GM23338 (cell line): ENCODE measurements at regions not wholly inside any gene's neighbourhood (a gene's known extent, or its start where the extent isn't known, plus 50 kb on each side); places are given as distances from the start of the nearest gene placed in this dataset.
A peak's percentile ranks its signal among the peaks of the same experiment; 100 is the strongest.

Experiments used
- ATAC-seq: fragments of 200-7000 bp; cut with Tn5 transposase; 3 replicates; pipeline ENCODE4 v1.9.1; 2020
- DNase-seq: peaks from one replicate; pipeline ENCODE4 v3.0.0-alpha.2; 2015; ENCODE audit warnings: low spot score
- H2AFZ ChIP-seq: fragments of 200-600 bp; sonication (generic); 2 replicates; pipeline ENCODE4 v1.8.0; 2016; ENCODE audit warnings: antibody characterized with exemption, mild to moderate bottlenecking, moderate library complexity
- H3F3A ChIP-seq: fragments of 200-600 bp; sonication (generic); replicated peaks from 2 replicates; pipeline ENCODE4 v1.8.0; 2017; ENCODE audit warnings: antibody characterized with exemption, mixed run types, low read depth
- H3K27ac ChIP-seq: fragments of 200-600 bp; sonication (generic); 2 replicates; pipeline ENCODE4 v1.6.1; 2016; ENCODE audit warnings: low read depth
- H3K27me3 ChIP-seq: fragments of 200-600 bp; sonication (generic); 2 replicates; pipeline ENCODE4 v1.8.0; 2016; ENCODE audit warnings: mild to moderate bottlenecking, mixed run types, moderate library complexity; ENCODE audit not compliant: insufficient read depth
- H3K36me3 ChIP-seq: fragments of 200-600 bp; sonication (generic); 2 replicates; pipeline ENCODE4 v1.8.0; 2016; ENCODE audit warnings: mild to moderate bottlenecking; ENCODE audit not compliant: insufficient read depth
- H3K4me1 ChIP-seq: fragments of 200-600 bp; sonication (generic); 2 replicates; pipeline ENCODE4 v1.8.0; 2016; ENCODE audit warnings: mild to moderate bottlenecking, moderate library complexity; ENCODE audit not compliant: insufficient read depth
- H3K4me2 ChIP-seq: fragments of 200-600 bp; sonication (generic); 2 replicates; pipeline ENCODE4 v1.7.1; 2017; ENCODE audit warnings: mixed run types
- H3K4me3 ChIP-seq: fragments of 200-600 bp; sonication (generic); 2 replicates; pipeline ENCODE4 v1.6.1; 2016; ENCODE audit warnings: mixed run types
- H3K79me2 ChIP-seq: fragments of 200-600 bp; sonication (generic); replicated peaks from 2 replicates; pipeline ENCODE4 v1.8.0; 2017; ENCODE audit warnings: mild to moderate bottlenecking; ENCODE audit not compliant: insufficient read depth
- H3K9me2 ChIP-seq: fragments of 200-600 bp; sonication (generic); 2 replicates; pipeline ENCODE4 v1.8.0; 2017; ENCODE audit not compliant: insufficient read depth
- H4K20me1 ChIP-seq: fragments of 200-600 bp; sonication (generic); replicated peaks from 2 replicates; pipeline ENCODE4 v1.8.0; 2017; ENCODE audit warnings: mild to moderate bottlenecking; ENCODE audit not compliant: insufficient read depth
- H3K27ac Mint-ChIP-seq: 2 replicates; pipeline ENCODE4 v1.8.0; 2020; ENCODE audit warnings: inconsistent platforms, mild to moderate bottlenecking, moderate library complexity, mixed read lengths
- H3K27me3 Mint-ChIP-seq: 3 replicates; pipeline ENCODE4 v1.8.0; 2022; ENCODE audit warnings: low read depth, mild to moderate bottlenecking, moderate library complexity, mixed read lengths, inconsistent platforms; ENCODE audit not compliant: insufficient read depth, poor library complexity
- H3K36me3 Mint-ChIP-seq: 3 replicates; pipeline ENCODE4 v1.8.0; 2021; ENCODE audit warnings: low read depth, mild to moderate bottlenecking, inconsistent platforms, moderate library complexity, mixed read lengths
- H3K4me1 Mint-ChIP-seq: 3 replicates; pipeline ENCODE4 v1.8.0; 2020; ENCODE audit warnings: mild to moderate bottlenecking, inconsistent platforms, mixed read lengths
- H3K4me3 Mint-ChIP-seq: 3 replicates; pipeline ENCODE4 v1.8.0; 2021; ENCODE audit warnings: moderate library complexity, mild to moderate bottlenecking, inconsistent platforms, mixed read lengths
- H3K9me3 Mint-ChIP-seq: 3 replicates; pipeline ENCODE4 v1.8.0; 2020; ENCODE audit warnings: moderate library complexity, mild to moderate bottlenecking, inconsistent platforms, mixed read lengths
- CTCF ChIP-seq, 2 experiments: fragments of 200-600 bp in 1 of 2; sonication (generic) in 1 of 2; conservative IDR thresholded peaks; 2 replicates each; pipeline versions ENCODE4 v1.5.1 to v1.6.1; 2016 to 2017; ENCODE audit warnings: antibody characterized with exemption in 2 of 2, low read depth in 2 of 2, mild to moderate bottlenecking in 2 of 2, moderate library complexity in 1 of 2
- EZH2 ChIP-seq: fragments of 200-600 bp; sonication (generic); IDR thresholded peaks from one replicate; pipeline ENCODE4 v1.8.0; 2017; ENCODE audit warnings: antibody characterized with exemption, mild to moderate bottlenecking, low read depth; ENCODE audit not compliant: unreplicated experiment
- JUNB ChIP-seq: IDR thresholded peaks from one replicate; pipeline ENCODE4 v1.6.1; 2016; ENCODE audit warnings: antibody characterized with exemption; ENCODE audit not compliant: unreplicated experiment
- NANOG ChIP-seq: IDR thresholded peaks from 2 replicates; pipeline ENCODE4 v1.6.1; 2016; ENCODE audit warnings: antibody characterized with exemption, borderline replicate concordance
- POLR2AphosphoS5 ChIP-seq: IDR thresholded peaks from 2 replicates; pipeline ENCODE4 v1.6.1; 2016; ENCODE audit warnings: antibody characterized with exemption, low read depth
- STAT1 ChIP-seq: IDR thresholded peaks from one replicate; pipeline ENCODE4 v1.6.1; 2016; ENCODE audit warnings: antibody characterized with exemption; ENCODE audit not compliant: unreplicated experiment
- ZNF114 ChIP-seq: fragments of 250-450 bp; sonication (Bioruptor Pico); IDR thresholded peaks from 2 replicates; pipeline ENCODE4 v1.5.0; 2020; ENCODE audit warnings: mild to moderate bottlenecking, moderate library complexity
- ZNF331 ChIP-seq: fragments of 250-450 bp; sonication (Bioruptor Pico); IDR thresholded peaks from 2 replicates; pipeline ENCODE4 v1.5.0; 2020; ENCODE audit warnings: low read depth, mild to moderate bottlenecking, moderate library complexity
- TF ChIP-seq, protein P1 (sequence below): IDR thresholded peaks from 2 replicates; pipeline ENCODE4 v1.6.1; 2016; ENCODE audit warnings: antibody characterized with exemption
- TF ChIP-seq, protein P2 (sequence below): fragments of 250-450 bp; sonication (Bioruptor Pico); IDR thresholded peaks from 2 replicates; pipeline ENCODE4 v1.5.0; 2020; ENCODE audit warnings: mild to moderate bottlenecking, moderate library complexity

DNA sequence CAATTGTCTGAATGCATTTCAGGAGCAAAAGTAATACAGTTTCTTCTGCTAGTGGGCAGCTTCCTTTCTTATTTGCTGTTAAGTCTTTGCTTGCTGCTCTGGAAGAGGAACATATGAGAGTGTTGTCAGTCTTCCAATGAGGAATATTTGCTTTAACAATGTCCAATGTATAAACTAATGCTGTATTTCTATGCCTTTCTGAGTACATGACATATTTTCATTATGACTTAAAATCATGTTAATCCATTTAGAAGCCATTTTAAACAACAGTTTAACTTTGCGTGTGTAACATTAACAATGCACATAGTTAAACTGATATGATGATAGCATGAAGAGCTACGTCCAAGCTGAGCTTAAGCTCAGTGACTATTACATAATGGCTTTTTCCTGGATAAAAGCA, 933.4 kb upstream of the GHITM start (continued):
- TF ChIP-seq CTCF (conservative IDR thresholded peaks at IDR 0.05; ENCODE audit: low read depth in 2 of 2) (no peak), ZNF331 (CRISPR knock-in tag) (no peak), NANOG (no peak), JUNB (no peak), ZNF114 (no peak)
- TF ChIP-seq, protein P1, sequence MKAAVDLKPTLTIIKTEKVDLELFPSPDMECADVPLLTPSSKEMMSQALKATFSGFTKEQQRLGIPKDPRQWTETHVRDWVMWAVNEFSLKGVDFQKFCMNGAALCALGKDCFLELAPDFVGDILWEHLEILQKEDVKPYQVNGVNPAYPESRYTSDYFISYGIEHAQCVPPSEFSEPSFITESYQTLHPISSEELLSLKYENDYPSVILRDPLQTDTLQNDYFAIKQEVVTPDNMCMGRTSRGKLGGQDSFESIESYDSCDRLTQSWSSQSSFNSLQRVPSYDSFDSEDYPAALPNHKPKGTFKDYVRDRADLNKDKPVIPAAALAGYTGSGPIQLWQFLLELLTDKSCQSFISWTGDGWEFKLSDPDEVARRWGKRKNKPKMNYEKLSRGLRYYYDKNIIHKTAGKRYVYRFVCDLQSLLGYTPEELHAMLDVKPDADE = no peak

GRCh38 chr10:83212632-83213334, 926.5 kb upstream of the GHITM start:
- H3K79me2 ChIP-seq = no peaks in the 10 kb centered on the region
- Mint-ChIP-seq H3K27ac (peak overlapping the region; percentile 60; the same call in 1 of the 2 replicates), H3K9me3 (no peaks in the 10 kb centered on the region), H3K36me3 (no peaks in the 10 kb centered on the region), H3K27me3 (no peaks in the 10 kb centered on the region), H3K4me1 (peaks cover 21% of the 10 kb centered on the region), H3K4me3 (no peak overlapping the region)
- no peak overlapping the region for H2AFZ ChIP-seq
- no peaks in the 10 kb centered on the region for H4K20me1 ChIP-seq
- no peaks in the 10 kb centered on the region for H3K9me2 ChIP-seq
- H3K27ac ChIP-seq = no peak overlapping the region
- H3F3A ChIP-seq = no peaks in the 10 kb centered on the region
- H3K36me3 ChIP-seq = no peaks in the 10 kb centered on the region
- H3K4me3 ChIP-seq = no peak overlapping the region
- peaks cover 7% of the 10 kb centered on the region; the same call in 1 of the 2 replicates for H3K4me1 ChIP-seq
- ATAC-seq (no peak), DNase-seq (no peak)
- no peak for TF ChIP-seq STAT1
- H3K4me2 ChIP-seq = no peak overlapping the region
- H3K27me3 ChIP-seq = no peaks in the 10 kb centered on the region

- DNase-seq (no peak), ATAC-seq (no peak)
- Histone ChIP-seq H3K27ac (no peak overlapping the region), H3K9me2 (no peaks in the 10 kb centered on the region), H4K20me1 (no peaks in the 10 kb centered on the region), H3K4me1 (peaks cover 7% of the 10 kb centered on the region; the same call in 1 of the 2 replicates), H3F3A (no peaks in the 10 kb centered on the region), H3K4me2 (no peak overlapping the region), H3K27me3 (no peaks in the 10 kb centered on the region), H2AFZ (no peak overlapping the region), H3K79me2 (no peaks in the 10 kb centered on the region), H3K36me3 (no peaks in the 10 kb centered on the region), H3K4me3 (no peak overlapping the region)
- Mint-ChIP-seq H3K4me3 (no peak overlapping the region), H3K36me3 (no peaks in the 10 kb centered on the region), H3K9me3 (no peaks in the 10 kb centered on the region; the same call in 2 of the 3 replicates), H3K27ac (no peak overlapping the region), H3K4me1 (peaks cover 24% of the 10 kb centered on the region), H3K27me3 (peaks cover 2% of the 10 kb centered on the region)
- TF ChIP-seq POLR2AphosphoS5 = no peak
- TF ChIP-seq ZNF114 = no peak
- TF ChIP-seq JUNB = no peak
- TF ChIP-seq EZH2 = no peak
- TF ChIP-seq, protein P2, sequence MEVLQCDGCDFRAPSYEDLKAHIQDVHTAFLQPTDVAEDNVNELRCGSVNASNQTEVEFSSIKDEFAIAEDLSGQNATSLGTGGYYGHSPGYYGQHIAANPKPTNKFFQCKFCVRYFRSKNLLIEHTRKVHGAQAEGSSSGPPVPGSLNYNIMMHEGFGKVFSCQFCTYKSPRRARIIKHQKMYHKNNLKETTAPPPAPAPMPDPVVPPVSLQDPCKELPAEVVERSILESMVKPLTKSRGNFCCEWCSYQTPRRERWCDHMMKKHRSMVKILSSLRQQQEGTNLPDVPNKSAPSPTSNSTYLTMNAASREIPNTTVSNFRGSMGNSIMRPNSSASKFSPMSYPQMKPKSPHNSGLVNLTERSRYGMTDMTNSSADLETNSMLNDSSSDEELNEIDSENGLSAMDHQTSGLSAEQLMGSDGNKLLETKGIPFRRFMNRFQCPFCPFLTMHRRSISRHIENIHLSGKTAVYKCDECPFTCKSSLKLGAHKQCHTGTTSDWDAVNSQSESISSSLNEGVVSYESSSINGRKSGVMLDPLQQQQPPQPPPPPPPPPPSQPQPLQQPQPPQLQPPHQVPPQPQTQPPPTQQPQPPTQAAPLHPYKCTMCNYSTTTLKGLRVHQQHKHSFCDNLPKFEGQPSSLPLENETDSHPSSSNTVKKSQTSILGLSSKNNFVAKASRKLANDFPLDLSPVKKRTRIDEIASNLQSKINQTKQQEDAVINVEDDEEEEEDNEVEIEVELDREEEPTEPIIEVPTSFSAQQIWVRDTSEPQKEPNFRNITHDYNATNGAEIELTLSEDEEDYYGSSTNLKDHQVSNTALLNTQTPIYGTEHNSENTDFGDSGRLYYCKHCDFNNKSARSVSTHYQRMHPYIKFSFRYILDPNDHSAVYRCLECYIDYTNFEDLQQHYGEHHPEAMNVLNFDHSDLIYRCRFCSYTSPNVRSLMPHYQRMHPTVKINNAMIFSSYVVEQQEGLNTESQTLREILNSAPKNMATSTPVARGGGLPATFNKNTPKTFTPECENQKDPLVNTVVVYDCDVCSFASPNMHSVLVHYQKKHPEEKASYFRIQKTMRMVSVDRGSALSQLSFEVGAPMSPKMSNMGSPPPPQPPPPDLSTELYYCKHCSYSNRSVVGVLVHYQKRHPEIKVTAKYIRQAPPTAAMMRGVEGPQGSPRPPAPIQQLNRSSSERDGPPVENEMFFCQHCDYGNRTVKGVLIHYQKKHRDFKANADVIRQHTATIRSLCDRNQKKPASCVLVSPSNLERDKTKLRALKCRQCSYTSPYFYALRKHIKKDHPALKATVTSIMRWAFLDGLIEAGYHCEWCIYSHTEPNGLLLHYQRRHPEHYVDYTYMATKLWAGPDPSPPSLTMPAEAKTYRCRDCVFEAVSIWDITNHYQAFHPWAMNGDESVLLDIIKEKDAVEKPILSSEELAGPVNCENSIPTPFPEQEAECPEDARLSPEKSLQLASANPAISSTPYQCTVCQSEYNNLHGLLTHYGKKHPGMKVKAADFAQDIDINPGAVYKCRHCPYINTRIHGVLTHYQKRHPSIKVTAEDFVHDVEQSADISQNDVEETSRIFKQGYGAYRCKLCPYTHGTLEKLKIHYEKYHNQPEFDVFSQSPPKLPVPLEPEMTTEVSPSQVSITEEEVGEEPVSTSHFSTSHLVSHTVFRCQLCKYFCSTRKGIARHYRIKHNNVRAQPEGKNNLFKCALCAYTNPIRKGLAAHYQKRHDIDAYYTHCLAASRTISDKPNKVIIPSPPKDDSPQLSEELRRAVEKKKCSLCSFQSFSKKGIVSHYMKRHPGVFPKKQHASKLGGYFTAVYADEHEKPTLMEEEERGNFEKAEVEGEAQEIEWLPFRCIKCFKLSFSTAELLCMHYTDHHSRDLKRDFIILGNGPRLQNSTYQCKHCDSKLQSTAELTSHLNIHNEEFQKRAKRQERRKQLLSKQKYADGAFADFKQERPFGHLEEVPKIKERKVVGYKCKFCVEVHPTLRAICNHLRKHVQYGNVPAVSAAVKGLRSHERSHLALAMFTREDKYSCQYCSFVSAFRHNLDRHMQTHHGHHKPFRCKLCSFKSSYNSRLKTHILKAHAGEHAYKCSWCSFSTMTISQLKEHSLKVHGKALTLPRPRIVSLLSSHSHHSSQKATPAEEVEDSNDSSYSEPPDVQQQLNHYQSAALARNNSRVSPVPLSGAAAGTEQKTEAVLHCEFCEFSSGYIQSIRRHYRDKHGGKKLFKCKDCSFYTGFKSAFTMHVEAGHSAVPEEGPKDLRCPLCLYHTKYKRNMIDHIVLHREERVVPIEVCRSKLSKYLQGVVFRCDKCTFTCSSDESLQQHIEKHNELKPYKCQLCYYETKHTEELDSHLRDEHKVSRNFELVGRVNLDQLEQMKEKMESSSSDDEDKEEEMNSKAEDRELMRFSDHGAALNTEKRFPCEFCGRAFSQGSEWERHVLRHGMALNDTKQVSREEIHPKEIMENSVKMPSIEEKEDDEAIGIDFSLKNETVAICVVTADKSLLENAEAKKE (CRISPR knock-in tag) = no peak
Observed at GRCh38 chr10:83214136-83214535, 925.2 kb upstream of the GHITM start.
